Upper lobe of left lung (tissue), 4 donors: ENCODE measurements at regions not wholly inside any gene's neighbourhood (a gene's known extent, or its start where the extent isn't known, plus 50 kb on each side); places are given as distances from the start of the nearest gene placed in this dataset.

Experiments used
- POLR2A ChIP-seq, 4 donors: fragments of 450-650 bp; IDR thresholded peaks; one replicate each; pipeline ENCODE4 v1.5.1; 2016 to 2017; ENCODE audit warnings: antibody characterized with exemption in 4 of 4, mild to moderate bottlenecking in 2 of 4
- TF ChIP-seq, protein P1 (sequence below), 6 experiments: fragments of 450-650 bp in 4 of 6; fragments of 200-600 bp in 2 of 6; sonication (generic) in 2 of 6; IDR thresholded peaks; one replicate each; pipeline ENCODE4 v1.5.1; 2016 to 2019; ENCODE audit warnings: antibody characterized with exemption in 6 of 6

DNA sequence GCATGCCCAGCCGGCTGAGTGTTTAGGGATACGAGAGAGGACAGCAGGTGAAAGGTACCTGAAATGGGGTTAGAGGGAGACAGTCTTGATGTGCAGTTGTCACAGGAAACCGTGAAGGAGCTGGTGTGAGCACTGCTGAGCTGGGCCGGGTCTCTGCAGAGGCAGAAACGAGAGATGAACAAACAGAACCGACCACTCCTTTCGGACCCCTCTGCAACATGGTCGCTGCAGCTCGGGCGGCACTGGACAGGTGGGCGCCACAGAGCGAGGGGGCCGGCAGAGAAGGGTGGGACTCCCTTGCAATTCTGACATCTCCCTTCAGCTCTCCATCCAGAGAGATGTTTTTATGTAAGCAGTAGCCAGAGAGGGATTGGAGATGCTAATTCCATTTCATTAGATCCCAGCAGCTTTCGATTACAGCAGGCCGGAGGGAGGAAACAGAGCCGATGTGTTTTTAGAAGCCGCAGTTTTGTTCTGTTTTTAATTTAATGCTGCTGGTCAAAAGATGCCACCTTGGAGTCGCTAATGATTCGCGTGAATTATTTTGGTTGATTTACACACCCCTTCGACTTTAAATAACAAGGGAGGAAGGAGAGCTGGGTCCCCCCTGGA, 86.3 kb upstream of the RPL38 start:
- TF ChIP-seq POLR2A (IDR thresholded peaks at IDR 0.05), result no peak
- TF ChIP-seq, protein P1, sequence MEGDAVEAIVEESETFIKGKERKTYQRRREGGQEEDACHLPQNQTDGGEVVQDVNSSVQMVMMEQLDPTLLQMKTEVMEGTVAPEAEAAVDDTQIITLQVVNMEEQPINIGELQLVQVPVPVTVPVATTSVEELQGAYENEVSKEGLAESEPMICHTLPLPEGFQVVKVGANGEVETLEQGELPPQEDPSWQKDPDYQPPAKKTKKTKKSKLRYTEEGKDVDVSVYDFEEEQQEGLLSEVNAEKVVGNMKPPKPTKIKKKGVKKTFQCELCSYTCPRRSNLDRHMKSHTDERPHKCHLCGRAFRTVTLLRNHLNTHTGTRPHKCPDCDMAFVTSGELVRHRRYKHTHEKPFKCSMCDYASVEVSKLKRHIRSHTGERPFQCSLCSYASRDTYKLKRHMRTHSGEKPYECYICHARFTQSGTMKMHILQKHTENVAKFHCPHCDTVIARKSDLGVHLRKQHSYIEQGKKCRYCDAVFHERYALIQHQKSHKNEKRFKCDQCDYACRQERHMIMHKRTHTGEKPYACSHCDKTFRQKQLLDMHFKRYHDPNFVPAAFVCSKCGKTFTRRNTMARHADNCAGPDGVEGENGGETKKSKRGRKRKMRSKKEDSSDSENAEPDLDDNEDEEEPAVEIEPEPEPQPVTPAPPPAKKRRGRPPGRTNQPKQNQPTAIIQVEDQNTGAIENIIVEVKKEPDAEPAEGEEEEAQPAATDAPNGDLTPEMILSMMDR (IDR thresholded peaks at IDR 0.05), result no peak
